ENCODE measurements at regions not wholly inside any gene's neighbourhood (a gene's known extent, or its start where the extent isn't known, plus 50 kb on each side); places are given as distances from the start of the nearest gene placed in this dataset.
A peak's percentile ranks its signal among the peaks of the same experiment; 100 is the strongest.

DNA sequence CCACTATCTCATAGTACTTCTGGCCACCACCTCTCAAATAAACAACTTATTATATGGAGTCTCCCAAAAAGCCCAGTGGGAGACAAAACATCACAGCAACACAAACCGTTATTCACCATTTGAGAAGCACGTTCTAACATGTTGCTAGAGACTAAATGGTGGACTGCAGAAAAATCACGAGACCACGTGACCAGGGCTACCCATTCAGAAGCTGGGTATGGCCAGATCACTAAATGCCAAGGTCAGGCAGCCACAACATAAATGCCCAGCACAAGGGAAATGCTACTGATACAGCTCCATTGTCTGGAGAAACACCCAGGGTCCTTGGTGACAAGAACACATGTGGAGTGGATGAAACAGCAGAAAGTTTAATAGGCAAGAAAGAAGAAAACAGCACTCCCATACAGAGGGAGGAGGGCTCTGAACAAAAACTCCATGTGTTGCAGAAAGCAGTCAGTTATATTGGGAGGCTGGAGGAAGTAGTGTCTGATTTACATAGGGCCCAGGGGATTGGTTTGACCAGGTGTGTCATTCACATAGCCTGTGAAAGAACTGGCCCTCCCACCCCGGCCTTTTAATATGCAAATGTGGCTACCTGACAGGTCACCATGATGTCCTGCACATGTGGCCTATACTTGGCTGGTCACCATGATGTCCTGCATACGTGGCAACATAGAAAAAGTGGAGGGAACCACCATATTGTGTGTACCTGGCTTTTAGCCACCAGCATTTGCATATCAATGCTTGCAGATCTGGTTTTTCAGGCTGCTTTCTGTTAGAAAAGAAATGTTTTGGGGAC lies 97.2 kb downstream of the TRIM36 start:
- no peak for DNase-seq (ENCODE audit: low spot score)
- TF ChIP-seq, protein P1, sequence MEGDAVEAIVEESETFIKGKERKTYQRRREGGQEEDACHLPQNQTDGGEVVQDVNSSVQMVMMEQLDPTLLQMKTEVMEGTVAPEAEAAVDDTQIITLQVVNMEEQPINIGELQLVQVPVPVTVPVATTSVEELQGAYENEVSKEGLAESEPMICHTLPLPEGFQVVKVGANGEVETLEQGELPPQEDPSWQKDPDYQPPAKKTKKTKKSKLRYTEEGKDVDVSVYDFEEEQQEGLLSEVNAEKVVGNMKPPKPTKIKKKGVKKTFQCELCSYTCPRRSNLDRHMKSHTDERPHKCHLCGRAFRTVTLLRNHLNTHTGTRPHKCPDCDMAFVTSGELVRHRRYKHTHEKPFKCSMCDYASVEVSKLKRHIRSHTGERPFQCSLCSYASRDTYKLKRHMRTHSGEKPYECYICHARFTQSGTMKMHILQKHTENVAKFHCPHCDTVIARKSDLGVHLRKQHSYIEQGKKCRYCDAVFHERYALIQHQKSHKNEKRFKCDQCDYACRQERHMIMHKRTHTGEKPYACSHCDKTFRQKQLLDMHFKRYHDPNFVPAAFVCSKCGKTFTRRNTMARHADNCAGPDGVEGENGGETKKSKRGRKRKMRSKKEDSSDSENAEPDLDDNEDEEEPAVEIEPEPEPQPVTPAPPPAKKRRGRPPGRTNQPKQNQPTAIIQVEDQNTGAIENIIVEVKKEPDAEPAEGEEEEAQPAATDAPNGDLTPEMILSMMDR (IDR thresholded peaks at IDR 0.05), result no peak
- Histone ChIP-seq H3K4me3 (no peak overlapping the region), H3K27ac (no peak overlapping the region)

DNA sequence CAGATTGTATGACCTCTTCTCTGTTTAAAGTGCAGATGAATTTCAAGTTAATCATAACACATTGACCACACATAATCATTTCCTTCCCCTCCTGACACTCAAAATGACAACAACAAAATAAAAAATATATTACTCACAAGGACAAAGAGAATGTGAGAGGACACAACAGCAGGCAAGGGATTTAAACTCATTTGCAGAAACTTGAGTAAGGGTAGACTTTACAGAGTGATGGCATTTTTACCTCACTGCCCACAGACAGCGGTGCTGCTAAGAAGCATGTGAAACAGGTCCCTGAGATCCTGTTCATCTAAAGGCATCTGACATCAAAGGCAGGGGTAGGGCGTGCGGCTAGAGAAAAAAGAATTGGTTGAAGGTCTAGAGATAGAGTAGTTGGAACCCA lies 99.0 kb downstream of the TRIM36 start:
- H3K27ac ChIP-seq, result no peak overlapping the region
- DNase-seq (ENCODE audit: low spot score), result no peak
- TF ChIP-seq, protein P1 (IDR thresholded peaks at IDR 0.05), result no peak
- no peak overlapping the region for H3K4me3 ChIP-seq

DNA sequence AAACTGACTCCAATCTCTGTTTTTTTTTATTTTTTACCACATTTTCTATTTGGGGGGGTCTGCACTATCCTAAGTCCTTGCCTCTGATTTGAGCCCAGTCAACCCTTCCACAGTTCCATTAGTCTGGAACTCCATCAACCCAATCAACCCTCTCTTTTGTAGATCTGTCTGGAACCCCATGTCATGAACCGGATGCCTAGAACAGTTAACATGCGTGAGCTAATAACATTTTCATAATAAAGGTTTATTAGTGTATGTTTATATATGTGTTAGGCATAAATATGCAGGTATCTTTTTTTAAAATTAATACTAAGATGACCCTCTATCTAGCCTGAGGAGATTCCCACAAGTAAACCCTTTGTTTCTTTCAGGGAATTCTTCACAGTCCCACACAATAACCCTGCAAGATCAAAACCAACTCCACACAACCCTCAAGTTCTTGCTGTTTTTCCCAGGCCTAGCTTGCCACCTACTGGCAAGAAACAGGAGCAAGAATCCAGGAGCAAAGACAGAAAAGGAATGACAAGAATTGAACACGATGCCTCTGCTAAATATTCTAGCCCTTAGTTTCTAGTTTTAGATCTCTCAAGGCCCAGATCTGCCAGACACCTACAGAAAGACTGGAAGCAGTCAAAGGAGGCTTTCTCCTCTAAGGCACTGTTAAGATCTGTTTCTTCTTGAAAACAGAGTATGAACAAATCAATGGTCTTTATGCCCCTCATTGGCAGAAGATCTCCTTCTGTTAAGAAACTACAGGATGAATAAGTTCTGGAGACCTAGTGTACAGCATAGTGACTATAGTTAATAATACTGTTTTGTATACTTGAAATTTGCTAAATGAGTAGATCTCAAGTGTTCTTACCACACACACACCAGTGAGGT lies 100.4 kb downstream of the TRIM36 start:
- TF ChIP-seq, protein P1 (IDR thresholded peaks at IDR 0.05), result peak; percentile 45
- Histone ChIP-seq H3K27ac (no peak overlapping the region), H3K4me3 (no peak overlapping the region)
- DNase-seq (ENCODE audit: low spot score), result no peak

DNA sequence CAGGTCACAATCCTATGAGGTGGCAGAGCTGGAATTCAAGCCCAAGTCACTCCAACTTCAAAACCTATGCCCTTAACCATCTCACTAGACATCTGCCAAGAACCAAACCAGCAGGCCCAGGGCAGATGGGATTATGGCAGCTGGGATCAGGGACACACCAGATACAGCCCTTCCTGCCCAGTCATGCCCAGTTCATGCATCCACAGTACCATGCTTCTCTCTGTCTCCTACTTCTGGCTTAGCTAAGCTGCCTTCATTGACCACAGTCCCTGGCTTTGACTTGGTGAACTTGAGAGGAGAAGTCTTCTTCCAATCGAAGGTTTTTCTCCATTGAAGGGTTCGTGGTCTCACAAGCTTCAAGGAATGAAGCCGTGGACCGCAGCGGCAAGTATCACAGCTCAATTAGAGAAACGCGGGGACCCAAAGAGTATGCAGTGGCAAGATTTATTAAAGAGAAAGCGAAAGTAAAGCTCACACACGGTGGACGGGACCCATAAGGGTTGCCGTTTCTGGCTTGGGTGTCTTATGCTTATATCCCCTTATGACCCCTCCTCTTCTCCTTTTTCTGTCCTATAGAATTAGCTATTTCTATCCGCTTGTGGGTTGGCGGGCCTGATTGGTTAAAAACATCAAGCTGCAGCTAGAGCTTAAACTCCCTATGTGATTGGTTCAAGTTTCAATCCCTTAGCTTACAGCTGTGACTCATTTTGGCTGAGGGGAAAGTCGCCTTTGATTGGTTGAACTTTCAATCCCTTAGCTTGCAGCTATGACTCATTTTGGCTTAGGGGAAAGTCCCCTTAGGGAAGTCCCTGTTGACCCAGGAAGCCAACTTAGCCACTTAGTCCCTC lies 101.2 kb downstream of the TRIM36 start:
- Histone ChIP-seq H3K27ac (no peak overlapping the region), H3K4me3 (no peak overlapping the region)
- no peak for DNase-seq (ENCODE audit: low spot score)
- TF ChIP-seq, protein P1 (IDR thresholded peaks at IDR 0.05), result no peak

DNA sequence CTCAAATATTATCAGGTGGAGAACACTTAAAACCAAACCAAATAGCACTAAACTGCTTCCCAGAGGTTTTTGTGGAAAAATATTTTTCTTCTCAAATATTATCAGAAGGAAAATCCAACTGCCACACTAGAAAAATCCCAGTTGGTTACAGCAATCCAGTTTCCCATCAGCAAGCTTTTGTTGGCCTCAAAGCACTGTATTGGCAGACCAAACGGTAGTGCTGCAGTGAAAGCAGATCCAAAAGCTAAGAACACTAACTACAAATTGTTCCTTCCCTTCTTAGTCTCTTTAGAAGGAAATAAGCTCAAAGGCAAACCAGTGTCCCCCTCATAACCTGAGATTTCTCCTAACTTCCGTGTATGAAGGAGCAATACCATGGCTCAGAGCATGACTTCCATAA lies 105.3 kb downstream of the TRIM36 start:
- Histone ChIP-seq H3K27ac (no peak overlapping the region), H3K4me3 (no peak overlapping the region)
- TF ChIP-seq, protein P1 (IDR thresholded peaks at IDR 0.05), result no peak
- DNase-seq (ENCODE audit: low spot score), result no peak

DNA sequence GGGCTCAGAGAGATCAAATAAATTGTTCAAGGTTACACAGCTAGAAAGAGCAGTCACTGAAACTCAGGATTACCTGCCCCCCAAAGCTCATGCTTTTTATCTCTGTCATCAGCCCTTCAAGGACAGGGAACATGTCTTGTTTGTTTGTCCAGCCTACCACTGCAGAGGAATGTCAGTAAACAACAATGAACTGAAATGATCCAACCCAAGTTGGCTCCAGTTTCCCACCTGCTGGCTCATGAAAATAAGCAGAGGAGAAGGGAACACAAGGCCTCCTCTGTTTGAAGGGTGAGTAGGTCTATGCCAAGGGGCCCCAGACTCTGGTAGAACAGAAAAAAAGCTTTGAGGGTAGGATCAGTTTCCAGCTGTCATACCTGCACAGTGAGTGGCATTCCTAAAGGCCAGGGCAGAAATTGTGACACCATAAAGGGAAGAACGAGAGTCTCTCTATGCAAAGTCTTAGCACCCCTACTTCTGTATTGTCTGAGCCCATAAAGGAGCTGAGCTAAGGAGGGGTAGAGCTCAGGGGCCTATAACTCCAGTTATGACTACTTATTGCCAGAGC lies 115.2 kb downstream of the TRIM36 start:
- Histone ChIP-seq H3K27ac (no peak overlapping the region), H3K4me3 (no peak overlapping the region)
- DNase-seq (ENCODE audit: low spot score), result no peak
- TF ChIP-seq, protein P1 (IDR thresholded peaks at IDR 0.05), result no peak

Measured in coronary artery (tissue), 2 donors.